ENCODE measurements at regions not wholly inside any gene's neighbourhood (a gene's known extent, or its start where the extent isn't known, plus 50 kb on each side); places are given as distances from the start of the nearest gene placed in this dataset.

- Histone ChIP-seq H3K4me1 (ENCODE audit: insufficient read depth, low read length) (no peaks in the 10 kb centered on the region), H3K36me3 (ENCODE audit: insufficient read depth, low read length) (no peaks in the 10 kb centered on the region), H3K9me3 (ENCODE audit: control insufficient read depth in 1 of 2, low read length in 2 of 2) (no peaks in the 10 kb centered on the region), H3K27ac (ENCODE audit: low read depth, low read length) (no peak overlapping the region), H3K27me3 (ENCODE audit: insufficient read depth, low read length) (no peaks in the 10 kb centered on the region), H3K4me3 (ENCODE audit: low read length in 2 of 2) (no peak overlapping the region)
- peaks cover 0 to 4% of the 10 kb centered on the region in 2 donors for H3K36me3 Mint-ChIP-seq
- no peak overlapping the region for H3K4me3 Mint-ChIP-seq
- POLR2A ChIA-PET (ENCODE audit: partially characterized antibody): no interaction called here
- H3K4me1 Mint-ChIP-seq: peaks cover 0 to 5% (median 4%) of the 10 kb centered on the region in 4 donors
- no peak overlapping the region for H3K27ac Mint-ChIP-seq
- CTCF ChIA-PET (ENCODE audit: partially characterized antibody): interaction anchor here (1.5 kb wide), 1 partner anchor 59 kb away, joined by 3 read pairs; no protein-coding TSS in a partner anchor
- no peaks in the 10 kb centered on the region for H3K27me3 Mint-ChIP-seq
- no peak for DNase-seq
- H3K9me3 Mint-ChIP-seq: peaks cover 0 to 5% (median 0%) of the 10 kb centered on the region in 8 donors
- intact Hi-C loops (cut with micrococcal nuclease): no loop called here
Measured at GRCh38 chr21:17738176-17738953, 80.8 kb downstream of the C21orf91 start.

DNA sequence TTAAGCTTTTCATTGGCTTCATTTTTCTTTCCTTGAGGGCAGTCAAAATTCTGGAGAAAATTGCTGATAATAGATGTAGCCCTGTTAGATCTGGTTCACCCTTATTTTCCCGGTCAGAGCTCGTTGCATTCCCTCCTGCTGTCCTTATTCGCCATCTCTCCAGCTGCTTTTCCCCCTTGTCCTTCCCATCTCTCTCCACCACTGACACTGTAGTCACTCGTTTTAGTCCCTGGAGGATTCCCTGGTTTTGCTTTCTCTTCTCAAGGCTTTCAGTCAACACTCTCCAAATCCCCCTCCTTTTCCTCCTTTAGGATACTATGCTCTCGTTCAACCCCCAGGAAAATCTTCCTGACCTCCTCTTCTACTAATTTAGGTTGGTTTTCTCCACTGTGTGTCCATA, 83.1 kb downstream of the C21orf91 start:
- H3K27me3 Mint-ChIP-seq: no peaks in the 10 kb centered on the region
- CTCF ChIA-PET (ENCODE audit: partially characterized antibody): interaction anchor here (1.1 kb wide), 1 partner anchor 46 kb away, joined by 3 read pairs; no protein-coding TSS in a partner anchor
- H3K4me1 Mint-ChIP-seq: peaks cover under 1 to 5% (median 4%) of the 10 kb centered on the region in 4 donors
- no peaks in the 10 kb centered on the region for H3K36me3 Mint-ChIP-seq
- no peak for DNase-seq
- peak overlapping the region in 2 of 7 donors; percentile 33 to 82 for H3K27ac Mint-ChIP-seq
- Histone ChIP-seq H3K27ac (ENCODE audit: low read depth, low read length) (no peak overlapping the region), H3K4me1 (ENCODE audit: insufficient read depth, low read length) (no peaks in the 10 kb centered on the region), H3K36me3 (ENCODE audit: insufficient read depth, low read length) (no peaks in the 10 kb centered on the region), H3K4me3 (ENCODE audit: low read length in 2 of 2) (no peak overlapping the region), H3K27me3 (ENCODE audit: insufficient read depth, low read length) (no peaks in the 10 kb centered on the region), H3K9me3 (ENCODE audit: control insufficient read depth in 1 of 2, low read length in 2 of 2) (no peaks in the 10 kb centered on the region)
- H3K9me3 Mint-ChIP-seq: peaks cover 0 to 5% (median 0%) of the 10 kb centered on the region in 8 donors
- intact Hi-C loops (cut with micrococcal nuclease): no loop called here
- POLR2A ChIA-PET (ENCODE audit: partially characterized antibody): no interaction called here
- H3K4me3 Mint-ChIP-seq: no peak overlapping the region

DNA sequence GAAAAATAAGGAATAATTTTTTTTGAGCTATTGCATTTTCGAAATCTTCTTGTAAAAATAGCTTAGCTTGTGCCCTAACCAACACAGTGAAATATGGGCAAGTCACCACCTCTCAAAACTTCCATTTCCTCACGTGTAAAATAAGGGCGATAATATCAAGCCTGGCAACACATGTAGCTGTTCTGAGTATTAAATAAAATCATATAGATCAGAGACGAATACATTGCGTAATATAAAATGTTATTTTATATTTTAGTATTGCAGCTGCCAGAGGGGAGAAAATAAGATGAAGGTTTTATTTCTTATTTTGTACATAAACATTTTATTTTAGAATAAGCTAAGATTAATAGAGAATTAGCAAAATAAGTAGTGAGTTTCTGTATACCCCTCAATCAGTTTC, 85.9 kb downstream of the C21orf91 start:
- Mint-ChIP-seq H3K27ac (no peak overlapping the region), H3K27me3 (no peaks in the 10 kb centered on the region), H3K9me3 (peaks cover 0 to 5% (median 0%) of the 10 kb centered on the region in 8 donors), H3K36me3 (no peaks in the 10 kb centered on the region), H3K4me1 (peaks cover 7 to 8% (median 7%) of the 10 kb centered on the region in 4 donors), H3K4me3 (no peak overlapping the region)
- Histone ChIP-seq H3K36me3 (ENCODE audit: insufficient read depth, low read length) (no peaks in the 10 kb centered on the region), H3K27me3 (ENCODE audit: insufficient read depth, low read length) (no peaks in the 10 kb centered on the region), H3K4me1 (ENCODE audit: insufficient read depth, low read length) (no peaks in the 10 kb centered on the region), H3K4me3 (ENCODE audit: low read length in 2 of 2) (no peak overlapping the region), H3K9me3 (ENCODE audit: control insufficient read depth in 1 of 2, low read length in 2 of 2) (no peaks in the 10 kb centered on the region), H3K27ac (ENCODE audit: low read depth, low read length) (no peak overlapping the region)
- ChIA-PET POLR2A (ENCODE audit: partially characterized antibody) (interaction anchor here (1.3 kb wide), 1 partner anchor 86 kb away, joined by 5 read pairs; the partner anchor contains the start of gene C21orf91), CTCF (ENCODE audit: partially characterized antibody) (interaction anchor here (1.0 to 1.1 kb wide), 2 partner anchors 40 to 192 kb away, joined by 3 read pairs; no protein-coding TSS in a partner anchor)
- no peak for DNase-seq
- intact Hi-C loops (cut with micrococcal nuclease): no loop called here

GRCh38 chr21:17732306-17732705, 86.8 kb downstream of the C21orf91 start:
- Mint-ChIP-seq H3K4me1 (peaks cover 7 to 8% (median 7%) of the 10 kb centered on the region in 4 donors), H3K4me3 (no peak overlapping the region), H3K27me3 (no peaks in the 10 kb centered on the region), H3K9me3 (peaks cover 0 to 5% (median 0%) of the 10 kb centered on the region in 8 donors), H3K27ac (no peak overlapping the region), H3K36me3 (no peaks in the 10 kb centered on the region)
- POLR2A ChIA-PET (ENCODE audit: partially characterized antibody): no interaction called here
- DNase-seq: no peak
- Histone ChIP-seq H3K27ac (ENCODE audit: low read depth, low read length) (no peak overlapping the region), H3K27me3 (ENCODE audit: insufficient read depth, low read length) (no peaks in the 10 kb centered on the region), H3K4me1 (ENCODE audit: insufficient read depth, low read length) (no peaks in the 10 kb centered on the region), H3K9me3 (ENCODE audit: control insufficient read depth in 1 of 2, low read length in 2 of 2) (no peaks in the 10 kb centered on the region), H3K36me3 (ENCODE audit: insufficient read depth, low read length) (no peaks in the 10 kb centered on the region), H3K4me3 (ENCODE audit: low read length in 2 of 2) (no peak overlapping the region)
- intact Hi-C loops (cut with micrococcal nuclease): no loop called here
- CTCF ChIA-PET (ENCODE audit: partially characterized antibody): no interaction called here

DNA sequence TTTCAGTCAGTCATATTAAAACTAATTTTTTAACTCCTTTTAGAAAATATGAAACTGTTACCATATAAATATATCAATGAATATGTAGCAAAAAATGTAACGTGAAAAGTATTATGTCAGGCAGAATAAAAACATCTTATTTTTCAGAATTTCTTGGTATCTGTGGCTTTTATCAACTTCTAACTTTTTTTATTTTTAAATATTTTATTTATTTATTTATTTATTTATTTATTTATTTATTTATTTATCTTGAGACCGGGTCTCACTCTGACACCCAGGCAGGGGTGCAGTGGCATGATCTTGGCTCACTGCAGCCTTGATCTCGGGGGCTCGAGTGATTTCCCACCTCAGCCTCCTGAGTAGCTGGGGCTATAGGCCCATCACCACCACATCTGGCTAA, 87.6 kb downstream of the C21orf91 start:
- Histone ChIP-seq H3K27ac (ENCODE audit: low read depth, low read length) (no peak overlapping the region), H3K27me3 (ENCODE audit: insufficient read depth, low read length) (no peaks in the 10 kb centered on the region), H3K36me3 (ENCODE audit: insufficient read depth, low read length) (no peaks in the 10 kb centered on the region), H3K9me3 (ENCODE audit: control insufficient read depth in 1 of 2, low read length in 2 of 2) (no peaks in the 10 kb centered on the region), H3K4me3 (ENCODE audit: low read length in 2 of 2) (no peak overlapping the region), H3K4me1 (ENCODE audit: insufficient read depth, low read length) (no peaks in the 10 kb centered on the region)
- Mint-ChIP-seq H3K36me3 (no peaks in the 10 kb centered on the region), H3K9me3 (peaks cover 0 to 5% (median 0%) of the 10 kb centered on the region in 8 donors), H3K4me1 (peaks cover 7 to 8% (median 7%) of the 10 kb centered on the region in 4 donors), H3K27me3 (no peaks in the 10 kb centered on the region), H3K4me3 (no peak overlapping the region), H3K27ac (no peak overlapping the region)
- CTCF ChIA-PET (ENCODE audit: partially characterized antibody): interaction anchor here (1.2 to 2.1 kb wide), 2 partner anchors 99 to 172 kb away, joined by 3 to 8 read pairs; no protein-coding TSS in a partner anchor
- POLR2A ChIA-PET (ENCODE audit: partially characterized antibody): no interaction called here
- intact Hi-C loops (cut with micrococcal nuclease): loop anchor here (2.0 kb wide), 1 partner anchor 171 kb away; no protein-coding TSS in a partner anchor
- DNase-seq: no peak

DNA sequence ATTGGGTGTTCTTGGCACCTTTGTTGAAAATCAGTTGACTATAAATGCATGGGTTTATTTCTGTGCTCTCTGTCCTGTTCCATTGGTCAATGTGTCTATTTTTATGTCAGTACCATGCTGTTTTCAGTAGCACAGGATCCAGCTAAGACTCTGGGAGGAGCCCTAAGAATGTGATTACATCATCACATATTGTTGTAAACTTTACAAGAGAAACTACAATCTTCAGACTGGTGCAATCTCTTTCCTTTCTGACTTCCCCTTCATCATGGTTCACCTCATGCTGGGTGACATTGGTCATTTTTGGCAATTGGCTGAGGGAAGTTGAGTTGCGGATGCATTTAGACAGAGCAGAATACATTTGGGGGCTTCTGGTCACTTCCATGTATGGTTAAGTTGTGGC, 88.4 kb downstream of the C21orf91 start:
- peaks cover 7 to 8% (median 7%) of the 10 kb centered on the region in 4 donors for H3K4me1 Mint-ChIP-seq
- peak overlapping the region in 1 of 7 donors; percentile 67 for H3K27ac Mint-ChIP-seq
- DNase-seq: no peak
- H3K36me3 Mint-ChIP-seq: no peaks in the 10 kb centered on the region
- ChIA-PET CTCF (ENCODE audit: partially characterized antibody) (interaction anchor here (0.7 to 2.1 kb wide), 6 partner anchors 43 to 195 kb away, joined by 3 to 8 read pairs (median 3); no protein-coding TSS in a partner anchor), POLR2A (ENCODE audit: partially characterized antibody) (interaction anchor here (1.3 kb wide), 1 partner anchor 53 kb away, joined by 5 read pairs; no protein-coding TSS in a partner anchor)
- H3K27me3 Mint-ChIP-seq: no peaks in the 10 kb centered on the region
- Histone ChIP-seq H3K27me3 (ENCODE audit: insufficient read depth, low read length) (no peaks in the 10 kb centered on the region), H3K4me3 (ENCODE audit: low read length in 2 of 2) (no peak overlapping the region), H3K4me1 (ENCODE audit: insufficient read depth, low read length) (no peaks in the 10 kb centered on the region), H3K36me3 (ENCODE audit: insufficient read depth, low read length) (no peaks in the 10 kb centered on the region), H3K27ac (ENCODE audit: low read depth, low read length) (no peak overlapping the region), H3K9me3 (ENCODE audit: control insufficient read depth in 1 of 2, low read length in 2 of 2) (no peaks in the 10 kb centered on the region)
- H3K4me3 Mint-ChIP-seq: no peak overlapping the region
- H3K9me3 Mint-ChIP-seq: no peaks in the 10 kb centered on the region
- intact Hi-C loops (cut with micrococcal nuclease): loop anchor here (2.0 kb wide), 1 partner anchor 172 kb away; no protein-coding TSS in a partner anchor

DNA sequence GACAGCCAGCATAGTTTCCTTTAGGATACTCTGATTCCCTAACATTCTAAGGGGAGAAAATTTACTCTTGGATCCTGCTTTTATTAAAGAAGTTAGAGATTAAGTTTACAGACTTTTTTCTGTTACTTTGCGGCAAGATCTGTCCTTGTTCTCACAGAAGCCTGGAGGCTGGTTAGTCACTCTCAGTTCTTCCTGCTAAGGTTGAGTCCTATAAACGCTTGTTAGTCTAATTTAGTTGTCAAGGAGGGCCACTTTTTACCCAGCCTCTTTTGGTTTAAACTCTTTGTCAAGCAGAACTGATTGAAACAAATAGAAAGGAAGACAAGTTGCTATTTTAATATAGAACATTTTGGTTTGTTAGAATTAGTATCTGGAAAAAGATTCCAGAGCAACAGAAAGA, 89.7 kb downstream of the C21orf91 start:
- POLR2A ChIA-PET (ENCODE audit: partially characterized antibody): no interaction called here
- no peaks in the 10 kb centered on the region for H3K9me3 Mint-ChIP-seq

More for the DNA sequence above, 89.7 kb downstream of the C21orf91 start:
- H3K4me1 ChIP-seq (ENCODE audit: insufficient read depth, low read length): no peaks in the 10 kb centered on the region
- Mint-ChIP-seq H3K27me3 (no peaks in the 10 kb centered on the region), H3K36me3 (no peaks in the 10 kb centered on the region), H3K4me1 (peaks cover 5 to 8% (median 7%) of the 10 kb centered on the region in 4 donors), H3K4me3 (no peak overlapping the region), H3K27ac (no peak overlapping the region)
- no peaks in the 10 kb centered on the region for H3K9me3 ChIP-seq (ENCODE audit: control insufficient read depth in 1 of 2, low read length in 2 of 2)
- DNase-seq: no peak
- no peaks in the 10 kb centered on the region for H3K36me3 ChIP-seq (ENCODE audit: insufficient read depth, low read length)
- CTCF ChIA-PET (ENCODE audit: partially characterized antibody): no interaction called here
- H3K4me3 ChIP-seq (ENCODE audit: low read length in 2 of 2): no peak overlapping the region
- H3K27ac ChIP-seq (ENCODE audit: low read depth, low read length): no peak overlapping the region
- H3K27me3 ChIP-seq (ENCODE audit: insufficient read depth, low read length): no peaks in the 10 kb centered on the region
- intact Hi-C loops (cut with micrococcal nuclease): no loop called here
